ENCODE measurements at regions not wholly inside any gene's neighbourhood (a gene's known extent, or its start where the extent isn't known, plus 50 kb on each side); places are given as distances from the start of the nearest gene placed in this dataset.

DNA sequence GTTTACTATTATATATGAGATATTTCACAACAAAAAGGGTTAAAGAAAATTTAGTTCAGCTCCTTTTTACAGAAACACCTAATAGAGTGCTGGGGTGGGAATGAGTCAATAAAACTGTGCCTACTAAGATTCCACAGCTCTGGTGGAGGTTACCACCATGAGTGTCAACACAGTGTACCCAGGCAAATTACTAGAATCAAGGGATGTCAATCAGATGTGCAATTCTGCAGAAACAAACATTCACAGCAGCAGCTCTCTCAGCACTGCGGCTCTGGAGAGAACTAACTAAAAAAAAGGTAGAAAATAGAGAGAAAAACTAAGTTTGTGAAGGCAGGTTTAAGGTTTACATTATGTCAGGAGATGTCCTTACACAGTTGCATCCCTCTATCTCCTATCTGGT, 1313.0 kb downstream of the MAT2B start (continued):
- TF ChIP-seq, protein P1, sequence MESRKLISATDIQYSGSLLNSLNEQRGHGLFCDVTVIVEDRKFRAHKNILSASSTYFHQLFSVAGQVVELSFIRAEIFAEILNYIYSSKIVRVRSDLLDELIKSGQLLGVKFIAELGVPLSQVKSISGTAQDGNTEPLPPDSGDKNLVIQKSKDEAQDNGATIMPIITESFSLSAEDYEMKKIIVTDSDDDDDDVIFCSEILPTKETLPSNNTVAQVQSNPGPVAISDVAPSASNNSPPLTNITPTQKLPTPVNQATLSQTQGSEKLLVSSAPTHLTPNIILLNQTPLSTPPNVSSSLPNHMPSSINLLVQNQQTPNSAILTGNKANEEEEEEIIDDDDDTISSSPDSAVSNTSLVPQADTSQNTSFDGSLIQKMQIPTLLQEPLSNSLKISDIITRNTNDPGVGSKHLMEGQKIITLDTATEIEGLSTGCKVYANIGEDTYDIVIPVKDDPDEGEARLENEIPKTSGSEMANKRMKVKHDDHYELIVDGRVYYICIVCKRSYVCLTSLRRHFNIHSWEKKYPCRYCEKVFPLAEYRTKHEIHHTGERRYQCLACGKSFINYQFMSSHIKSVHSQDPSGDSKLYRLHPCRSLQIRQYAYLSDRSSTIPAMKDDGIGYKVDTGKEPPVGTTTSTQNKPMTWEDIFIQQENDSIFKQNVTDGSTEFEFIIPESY (IDR thresholded peaks at IDR 0.05), result no peak

DNA sequence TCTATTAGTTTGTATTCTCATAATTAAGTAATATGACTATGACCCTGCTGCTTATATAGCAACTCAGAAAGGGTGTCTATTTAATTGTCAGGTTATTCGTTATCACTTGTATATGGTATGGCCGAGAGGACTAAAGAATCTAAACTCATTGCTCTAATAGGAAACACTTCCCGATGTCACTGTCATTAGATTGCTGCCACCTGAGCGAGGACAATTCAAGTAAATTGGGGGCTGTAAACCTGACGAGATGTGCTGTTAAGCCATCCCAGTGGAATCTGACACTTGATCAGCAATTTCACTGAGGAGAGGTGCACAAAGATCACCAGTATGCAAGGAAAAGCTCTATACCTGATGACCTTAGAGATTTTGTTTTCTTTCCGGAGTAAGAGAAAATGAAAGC, 1319.3 kb downstream of the MAT2B start:
- H3K36me3 ChIP-seq (ENCODE audit: control insufficient read depth in 2 of 2, insufficient read depth in 2 of 2, low read length in 1 of 2), result no peaks in the 10 kb centered on the region
- RAD21 ChIA-PET (ENCODE audit: unreplicated experiment), result no interaction called here
- no peaks in the 10 kb centered on the region for H4K20me1 ChIP-seq (ENCODE audit: control insufficient read depth, insufficient read depth)
- no peaks in the 10 kb centered on the region for H3K27me3 ChIP-seq (replicated peaks in 1 of 2; ENCODE audit: control insufficient read depth in 2 of 2, insufficient read depth in 2 of 2, low read length in 1 of 2)
- H3K79me2 ChIP-seq (ENCODE audit: control insufficient read depth, insufficient read depth, low read length), result no peaks in the 10 kb centered on the region
- POLR2A ChIA-PET, result no interaction called here
- BruUV-seq (replicated peaks), result no TSS peak
- CTCF ChIA-PET, result no interaction called here
- no peaks in the 10 kb centered on the region for H3K4me1 ChIP-seq (ENCODE audit: control insufficient read depth, insufficient read depth, low read length)
- H3K27ac ChIP-seq (ENCODE audit: control insufficient read depth, insufficient read depth), result no peak overlapping the region
- in situ Hi-C loops (cut with MboI), result no loop called here
- WGBS (ENCODE audit: insufficient coverage, insufficient replicate concordance, low lambda C conversion rate, missing lambda C conversion rate), result 27% methylated on average over 6 of the region's 6 CpGs
- no peak overlapping the region for H3K4me2 ChIP-seq (ENCODE audit: control insufficient read depth, insufficient read depth)
- no peak for ATAC-seq
- no peak overlapping the region for H3K4me3 ChIP-seq
- no peak overlapping the region for H2AFZ ChIP-seq (ENCODE audit: control insufficient read depth, low read depth, low read length)
- no peak for DNase-seq (ENCODE audit: low read depth, low spot score)
- no peaks in the 10 kb centered on the region for H3K9me3 ChIP-seq (replicated peaks; ENCODE audit: control insufficient read depth, insufficient read depth, low read length)
- no peak for FAIRE-seq
- TF ChIP-seq HDAC6 (IDR thresholded peaks at IDR 0.05; ENCODE audit: unreplicated experiment), result no peak
- TF ChIP-seq HCFC1 (IDR thresholded peaks at IDR 0.05; ENCODE audit: low read length), result no peak
- no peak for TF ChIP-seq SIX5 (IDR thresholded peaks at IDR 0.05; ENCODE audit: low read depth, low read length, severe bottlenecking)
- TF ChIP-seq, protein P2, sequence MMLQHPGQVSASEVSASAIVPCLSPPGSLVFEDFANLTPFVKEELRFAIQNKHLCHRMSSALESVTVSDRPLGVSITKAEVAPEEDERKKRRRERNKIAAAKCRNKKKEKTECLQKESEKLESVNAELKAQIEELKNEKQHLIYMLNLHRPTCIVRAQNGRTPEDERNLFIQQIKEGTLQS (IDR thresholded peaks at IDR 0.05; ENCODE audit: borderline replicate concordance, extremely low read depth, low read depth, low read length), result no peak
- TF ChIP-seq CBX5 (IDR thresholded peaks at IDR 0.05; ENCODE audit: low read depth), result no peak
- TF ChIP-seq, protein P1 (IDR thresholded peaks at IDR 0.05), result no peak
- no peak overlapping the region for H3K9ac ChIP-seq (ENCODE audit: control insufficient read depth, insufficient read depth, low read length)
- SMC1A ChIA-PET (ENCODE audit: uncharacterized antibody, unreplicated experiment), result interaction anchor here (1.3 kb wide), 1 partner anchor 41 kb away, joined by 5 read pairs; no protein-coding TSS in a partner anchor
- intact Hi-C loops (cut with micrococcal nuclease; ENCODE audit: unreplicated experiment), result no loop called here

Measured in GM12878 (cell line).